H1 (cell line): ENCODE measurements at regions not wholly inside any gene's neighbourhood (a gene's known extent, or its start where the extent isn't known, plus 50 kb on each side); places are given as distances from the start of the nearest gene placed in this dataset.
A peak's percentile ranks its signal among the peaks of the same experiment; 100 is the strongest.

Experiments
- CTCF ChIA-PET: fragments of 300-600 bp; sonication (Branson Sonifier 250); formaldehyde crosslinking; loops from one replicate; lab custom pipeline; 2021; ENCODE audit not compliant: partially characterized antibody; lab: Charles Lee
- POLR2A ChIA-PET: fragments of 300-600 bp; sonication (Branson Sonifier 250); formaldehyde crosslinking; loops from one replicate; lab custom pipeline; 2021; ENCODE audit warnings: inconsistent platforms; ENCODE audit not compliant: partially characterized antibody; lab: Charles Lee
- DNase-seq, 2 experiments: peaks; one replicate each; pipeline versions ENCODE4 v3.0.0 to v3.0.0-alpha.2; 2010 to 2022; ENCODE audit warnings: low spot score in 2 of 2, low read depth in 1 of 2, mixed read lengths in 1 of 2
- FAIRE-seq: peaks from 2 replicates; lab custom pipeline; 2011; peaks lifted over from hg19 to GRCh38; lab: Jason Lieb, UNC
- H2AFZ ChIP-seq: 2 replicates; pipeline ENCODE4 v1.8.1; 2012; ENCODE audit warnings: low read length, inconsistent platforms
- H2AK5ac ChIP-seq: 2 replicates; pipeline ENCODE4 v1.6.1; 2013; ENCODE audit warnings: low read depth, low read length
- H2BK120ac ChIP-seq: replicated peaks from 2 replicates; pipeline ENCODE3; 2013; ENCODE audit warnings: low read depth, low read length, inconsistent platforms
- H2BK12ac ChIP-seq: 2 replicates; pipeline ENCODE4 v1.6.1; 2013; ENCODE audit warnings: low read depth, low read length
- H2BK15ac ChIP-seq: 2 replicates; pipeline ENCODE4 v1.6.1; 2013; ENCODE audit warnings: low read length
- H2BK20ac ChIP-seq: 2 replicates; pipeline ENCODE4 v1.6.1; 2013; ENCODE audit warnings: low read length
- H2BK5ac ChIP-seq: 2 replicates; pipeline ENCODE4 v1.6.1; 2013; ENCODE audit warnings: low read depth, low read length
- H3K14ac ChIP-seq: 2 replicates; pipeline ENCODE4 v1.6.1; 2013; ENCODE audit warnings: inconsistent platforms; ENCODE audit not compliant: insufficient read length
- H3K18ac ChIP-seq: 2 replicates; pipeline ENCODE4 v1.6.1; 2013; ENCODE audit warnings: low read length; ENCODE audit errors: extremely low read depth
- H3K23ac ChIP-seq: 2 replicates; pipeline ENCODE4 v1.6.1; 2013; ENCODE audit warnings: inconsistent platforms; ENCODE audit not compliant: insufficient read length
- H3K23me2 ChIP-seq: 2 replicates; pipeline ENCODE4 v1.6.1; 2013; ENCODE audit warnings: low read depth, low read length
- H3K27ac ChIP-seq: 2 replicates; pipeline ENCODE4 v1.6.1; 2011; ENCODE audit warnings: low read depth, low read length, inconsistent platforms
- H3K27me3 ChIP-seq, 4 experiments: replicated peaks in 1 of 4; 1 replicate in 1 of 4; 2 replicates in 3 of 4; pipeline versions ENCODE4 v1.6.1 to v1.8.1; 2011 to 2013; ENCODE audit warnings: low read length in 3 of 4, mild to moderate bottlenecking in 3 of 4, inconsistent platforms in 2 of 4, mixed read lengths in 2 of 4, moderate library complexity in 1 of 4; ENCODE audit not compliant: control insufficient read depth in 3 of 4, insufficient read depth in 3 of 4; ENCODE audit errors: extremely low read depth in 1 of 4
- H3K36me3 ChIP-seq, 4 experiments: 2 replicates each; pipeline versions ENCODE4 v1.6.1 to v1.8.1; 2011 to 2013; ENCODE audit warnings: mild to moderate bottlenecking in 4 of 4, low read length in 3 of 4, moderate library complexity in 2 of 4, control low read depth in 1 of 4, inconsistent platforms in 1 of 4; ENCODE audit not compliant: insufficient read depth in 4 of 4, control insufficient read depth in 2 of 4
- H3K4ac ChIP-seq: replicated peaks from 2 replicates; pipeline ENCODE3; 2013; ENCODE audit warnings: low read length, low read depth, mixed read lengths, inconsistent platforms; ENCODE audit not compliant: insufficient read length
- H3K4me1 ChIP-seq, 4 experiments: replicated peaks in 1 of 4; 1 replicate in 1 of 4; 2 replicates in 3 of 4; pipeline versions ENCODE4 v1.6.1 to v1.8.1; 2011 to 2013; ENCODE audit warnings: low read length in 3 of 4, inconsistent platforms in 2 of 4, mixed read lengths in 1 of 4; ENCODE audit not compliant: insufficient read depth in 4 of 4, control insufficient read depth in 3 of 4
- H3K4me2 ChIP-seq, 2 experiments: 2 replicates each; pipeline versions ENCODE4 v1.6.1 to v1.8.1; 2011 to 2013; ENCODE audit warnings: low read depth in 2 of 2, low read length in 2 of 2, control low read depth in 1 of 2, inconsistent platforms in 1 of 2, mild to moderate bottlenecking in 1 of 2; ENCODE audit not compliant: insufficient read depth in 1 of 2
- H3K4me3 ChIP-seq, 4 experiments: fragments of 200-600, 300-600 bp in 1 of 4; sonication (generic), shearing (Covaris generic), sonication (Bioruptor Twin) in 1 of 4; 2 replicates each; pipeline versions ENCODE4 v1.5.1 to v1.8.1; 2011 to 2016; ENCODE audit warnings: low read length in 4 of 4, low read depth in 3 of 4, control low read depth in 2 of 4, inconsistent platforms in 2 of 4, mild to moderate bottlenecking in 2 of 4, mixed read lengths in 1 of 4, moderate library complexity in 1 of 4; ENCODE audit not compliant: insufficient read depth in 2 of 4; ENCODE audit errors: extremely low read depth in 1 of 4
- H3K56ac ChIP-seq: replicated peaks from 2 replicates; pipeline ENCODE3; 2013; ENCODE audit warnings: low read depth, mild to moderate bottlenecking, mixed read lengths, low read length, inconsistent platforms; ENCODE audit not compliant: insufficient read length
- H3K79me1 ChIP-seq: 2 replicates; pipeline ENCODE4 v1.6.1; 2013; ENCODE audit warnings: low read depth, low read length, control low read depth
- H3K79me2 ChIP-seq, 2 experiments: 2 replicates each; pipeline versions ENCODE4 v1.6.1 to v1.8.1; 2012 to 2013; ENCODE audit warnings: low read length in 2 of 2, mild to moderate bottlenecking in 2 of 2, inconsistent platforms in 1 of 2; ENCODE audit not compliant: insufficient read depth in 2 of 2, control insufficient read depth in 1 of 2
- H3K9ac ChIP-seq, 4 experiments: replicated peaks in 1 of 4; 1 replicate in 1 of 4; 2 replicates in 3 of 4; pipeline versions ENCODE4 v1.6.1 to v1.8.1; 2011 to 2013; ENCODE audit warnings: low read depth in 3 of 4, low read length in 3 of 4, control low read depth in 2 of 4, mild to moderate bottlenecking in 2 of 4, moderate library complexity in 2 of 4, inconsistent platforms in 1 of 4; ENCODE audit errors: extremely low read depth in 1 of 4
- H3K9me3 ChIP-seq, 2 experiments: 2 replicates each; pipeline versions ENCODE4 v1.6.1 to v1.8.1; 2012 to 2013; ENCODE audit warnings: mild to moderate bottlenecking in 2 of 2, moderate library complexity in 2 of 2, control low read depth in 1 of 2, inconsistent platforms in 1 of 2, low read depth in 1 of 2, low read length in 1 of 2, mixed read lengths in 1 of 2; ENCODE audit not compliant: insufficient read depth in 2 of 2
- H4K20me1 ChIP-seq, 2 experiments: replicated peaks in 1 of 2; 2 replicates each; pipeline versions ENCODE3 to v1.8.1; 2011 to 2013; ENCODE audit warnings: inconsistent platforms in 2 of 2, low read length in 2 of 2, mild to moderate bottlenecking in 1 of 2; ENCODE audit not compliant: insufficient read depth in 2 of 2, control insufficient read depth in 1 of 2
- H4K5ac ChIP-seq: 2 replicates; pipeline ENCODE4 v1.6.1; 2013; ENCODE audit warnings: low read length, low read depth, mixed read lengths, inconsistent platforms; ENCODE audit not compliant: insufficient read length
- H4K8ac ChIP-seq: 2 replicates; pipeline ENCODE4 v1.8.0; 2013; ENCODE audit warnings: mild to moderate bottlenecking, moderate library complexity, low read length, inconsistent platforms; ENCODE audit not compliant: insufficient read depth; ENCODE audit errors: extremely low read depth
- H4K91ac ChIP-seq: replicated peaks from 2 replicates; pipeline ENCODE3; 2013; ENCODE audit warnings: low read length, mixed read lengths, inconsistent platforms; ENCODE audit not compliant: insufficient read length
- FOSL1 ChIP-seq: IDR thresholded peaks from 2 replicates; pipeline ENCODE4 v1.6.1; 2011; ENCODE audit warnings: mild to moderate bottlenecking, low read depth, low read length, moderate library complexity; ENCODE audit not compliant: insufficient read depth
- HDAC6 ChIP-seq: IDR thresholded peaks from one replicate; pipeline ENCODE4 v1.7.1; 2012; ENCODE audit warnings: low read depth, mild to moderate bottlenecking, inconsistent platforms, low read length, moderate library complexity
- JUN ChIP-seq: IDR thresholded peaks from 2 replicates; pipeline ENCODE4 v1.6.1; 2011; ENCODE audit warnings: low read depth, mild to moderate bottlenecking, improper control_type of control experiment, low read length
- KDM4A ChIP-seq: IDR thresholded peaks from one replicate; pipeline ENCODE4 v1.7.1; 2012; ENCODE audit warnings: low read depth, mild to moderate bottlenecking, moderate library complexity, low read length, inconsistent platforms; ENCODE audit not compliant: severe bottlenecking
- KDM5A ChIP-seq: fragments of 200-600 bp; IDR thresholded peaks from 2 replicates; pipeline ENCODE4 v1.7.1; 2012; ENCODE audit warnings: mild to moderate bottlenecking, low read length, inconsistent platforms, mixed read lengths
- NANOG ChIP-seq: IDR thresholded peaks from 2 replicates; pipeline ENCODE4 v1.6.1; 2011; ENCODE audit warnings: low read length, low read depth, mild to moderate bottlenecking, inconsistent platforms; ENCODE audit not compliant: insufficient read depth, poor library complexity, severe bottlenecking
- POLR2AphosphoS5 ChIP-seq: IDR thresholded peaks from 2 replicates; pipeline ENCODE4 v1.6.1; 2011; ENCODE audit warnings: low read depth, low read length
- POU5F1 ChIP-seq: IDR thresholded peaks from 2 replicates; pipeline ENCODE4 v1.6.1; 2011; ENCODE audit warnings: low read depth, mild to moderate bottlenecking, low read length, moderate library complexity
- SIN3A ChIP-seq, 2 experiments: IDR thresholded peaks in 1 of 2; conservative IDR thresholded peaks in 1 of 2; 2 replicates each; pipeline ENCODE4 v1.6.1; 2011 to 2012; ENCODE audit warnings: low read length in 2 of 2, improper control_type of control experiment in 1 of 2, low read depth in 1 of 2, mild to moderate bottlenecking in 1 of 2
- SP1 ChIP-seq: IDR thresholded peaks from 2 replicates; pipeline ENCODE4 v1.6.1; 2011; ENCODE audit warnings: low read depth, low read length
- TAF1 ChIP-seq: IDR thresholded peaks from 2 replicates; pipeline ENCODE4 v1.6.1; 2011; ENCODE audit warnings: mild to moderate bottlenecking, low read depth, low read length
- WGBS, 2 experiments: shearing (Covaris generic) in 1 of 2; methylation state at CpG; one replicate each; pipeline versions ENCODE4 v1.1.6 to v1.1.7; 2013 to 2015; ENCODE audit warnings: low lambda C conversion rate in 2 of 2, mixed read lengths in 2 of 2, inconsistent platforms in 1 of 2, low coverage in 1 of 2, missing lambda C conversion rate in 1 of 2; ENCODE audit not compliant: insufficient replicate concordance in 2 of 2, insufficient coverage in 1 of 2, insufficient read length in 1 of 2; ENCODE audit errors: extremely low coverage in 1 of 2, missing lambda C conversion rate in 1 of 2; 5-methylcytosine and 5-hydroxymethylcytosine counted together

GRCh38 chr22:49582678-49583077 lies 245.0 kb downstream of the BRD1 start:
- Histone ChIP-seq H3K4me2 (no peak overlapping the region), H3K9me3 (no peaks in the 10 kb centered on the region), H3K18ac (no peak overlapping the region), H2BK120ac (no peak overlapping the region), H3K4me1 (no peaks in the 10 kb centered on the region), H2AK5ac (no peak overlapping the region), H2BK12ac (no peak overlapping the region), H4K91ac (no peak overlapping the region), H3K56ac (no peak overlapping the region), H3K36me3 (no peaks in the 10 kb centered on the region), H2BK20ac (no peak overlapping the region), H3K9ac (no peak overlapping the region), H3K27ac (no peak overlapping the region), H2BK15ac (no peak overlapping the region), H3K23ac (no peak overlapping the region), H3K23me2 (peaks cover 14% of the 10 kb centered on the region; the same call in 1 of the 2 replicates), H4K5ac (no peak overlapping the region), H3K4ac (no peak overlapping the region), H3K79me2 (no peaks in the 10 kb centered on the region), H3K14ac (no peak overlapping the region), H3K79me1 (peaks cover 3% of the 10 kb centered on the region; the same call in 1 of the 2 replicates), H3K4me3 (no peak overlapping the region), H3K27me3 (no peaks in the 10 kb centered on the region), H4K8ac (no peak overlapping the region), H2AFZ (no peak overlapping the region), H4K20me1 (peaks cover 0 to 10% of the 10 kb centered on the region in 2 experiments), H2BK5ac (no peak overlapping the region)
- WGBS, 2 experiments = 94% methylated on average over 11 of the region's 11 CpGs; no CpG with 5 or more reads in 1 of the 2 experiments
- ChIA-PET POLR2A (no interaction called here), CTCF (no interaction called here)
- TF ChIP-seq FOSL1 = no peak
- TF ChIP-seq SP1 = no peak
- no peak for TF ChIP-seq POLR2AphosphoS5
- no peak for TF ChIP-seq JUN
- TF ChIP-seq KDM4A = no peak
- no peak for TF ChIP-seq POU5F1
- no peak for TF ChIP-seq HDAC6
- TF ChIP-seq NANOG = no peak
- no peak for TF ChIP-seq TAF1
- TF ChIP-seq KDM5A = no peak
- no peak for TF ChIP-seq SIN3A (conservative IDR thresholded peaks at IDR 0.05 in 1 of 2, IDR thresholded peaks at IDR 0.05 in 1 of 2; ENCODE audit: low read depth in 1 of 2, low read length in 2 of 2)
- FAIRE-seq (no peak), DNase-seq (peak in 1 of 2 experiments; percentile 33)
